Prostate gland (tissue), 2 donors: ENCODE measurements at regions not wholly inside any gene's neighbourhood (a gene's known extent, or its start where the extent isn't known, plus 50 kb on each side); places are given as distances from the start of the nearest gene placed in this dataset.
A peak's percentile ranks its signal among the peaks of the same experiment; 100 is the strongest.

ENCODE experiments used
- DNase-seq: peaks from one replicate; pipeline ENCODE4 v3.0.0-alpha.2; 2019; ENCODE audit warnings: low spot score
- H3K27ac ChIP-seq, 2 donors: fragments of 200-600 bp; sonication (generic); 2 replicates each; pipeline ENCODE4 v1.5.1; 2017 to 2019
- H3K27me3 ChIP-seq: fragments of 200-600 bp; sonication (generic); replicated peaks from 2 replicates; pipeline ENCODE4 v1.5.1; 2019; ENCODE audit not compliant: insufficient read depth
- H3K36me3 ChIP-seq, 2 donors: fragments of 200-600 bp; sonication (generic); 1 replicate in 1 of 2; 2 replicates in 1 of 2; pipeline versions ENCODE4 v1.5.1 to v1.8.1; 2017 to 2019
- H3K4me1 ChIP-seq: fragments of 200-600 bp; sonication (generic); replicated peaks from 2 replicates; pipeline ENCODE4 v1.5.1; 2019
- H3K4me3 ChIP-seq, 2 donors: fragments of 200-600 bp; sonication (generic); 2 replicates each; pipeline ENCODE4 v1.5.1; 2017 to 2019
- H3K9me3 ChIP-seq: fragments of 200-600 bp; sonication (generic); 2 replicates; pipeline ENCODE4 v1.5.1; 2017
- POLR2A ChIP-seq: fragments of 450-650 bp; IDR thresholded peaks from one replicate; pipeline ENCODE4 v1.6.1; 2016; ENCODE audit warnings: antibody characterized with exemption, mild to moderate bottlenecking
- POLR2AphosphoS5 ChIP-seq: sonication (generic); formaldehyde crosslinking; IDR thresholded peaks from one replicate; pipeline ENCODE4 v1.6.1; 2017; ENCODE audit warnings: antibody characterized with exemption
- WGBS: methylation state at CpG from one replicate; pipeline ENCODE4 v1.1.5; 2018; 5-methylcytosine and 5-hydroxymethylcytosine counted together
- intact Hi-C: fragments of 100-400 bp; cut with DNase I; formaldehyde crosslinking; loops from one replicate; pipeline ENCODE4 v1.14.2; 2022
- TF ChIP-seq, protein P1 (sequence below), 4 experiments: fragments of 200-600 bp in 2 of 4; fragments of 450-650 bp in 2 of 4; sonication (generic) in 2 of 4; IDR thresholded peaks; 1 replicate in 3 of 4; 2 replicates in 1 of 4; pipeline ENCODE4 v1.5.1; 2016 to 2019; ENCODE audit warnings: antibody characterized with exemption in 4 of 4, mild to moderate bottlenecking in 2 of 4, moderate library complexity in 2 of 4

GRCh38 chr13:29924482-29925350 is 74.3 kb upstream of the UBL3 start:
- Histone ChIP-seq H3K27me3 (no peaks in the 10 kb centered on the region), H3K4me1 (peaks cover 12% of the 10 kb centered on the region), H3K36me3 (no peaks in the 10 kb centered on the region), H3K9me3 (no peaks in the 10 kb centered on the region), H3K4me3 (no peak overlapping the region), H3K27ac (peak overlapping the region; percentile 75 to 76)
- TF ChIP-seq POLR2A (no peak), POLR2AphosphoS5 (no peak)
- TF ChIP-seq, protein P1, sequence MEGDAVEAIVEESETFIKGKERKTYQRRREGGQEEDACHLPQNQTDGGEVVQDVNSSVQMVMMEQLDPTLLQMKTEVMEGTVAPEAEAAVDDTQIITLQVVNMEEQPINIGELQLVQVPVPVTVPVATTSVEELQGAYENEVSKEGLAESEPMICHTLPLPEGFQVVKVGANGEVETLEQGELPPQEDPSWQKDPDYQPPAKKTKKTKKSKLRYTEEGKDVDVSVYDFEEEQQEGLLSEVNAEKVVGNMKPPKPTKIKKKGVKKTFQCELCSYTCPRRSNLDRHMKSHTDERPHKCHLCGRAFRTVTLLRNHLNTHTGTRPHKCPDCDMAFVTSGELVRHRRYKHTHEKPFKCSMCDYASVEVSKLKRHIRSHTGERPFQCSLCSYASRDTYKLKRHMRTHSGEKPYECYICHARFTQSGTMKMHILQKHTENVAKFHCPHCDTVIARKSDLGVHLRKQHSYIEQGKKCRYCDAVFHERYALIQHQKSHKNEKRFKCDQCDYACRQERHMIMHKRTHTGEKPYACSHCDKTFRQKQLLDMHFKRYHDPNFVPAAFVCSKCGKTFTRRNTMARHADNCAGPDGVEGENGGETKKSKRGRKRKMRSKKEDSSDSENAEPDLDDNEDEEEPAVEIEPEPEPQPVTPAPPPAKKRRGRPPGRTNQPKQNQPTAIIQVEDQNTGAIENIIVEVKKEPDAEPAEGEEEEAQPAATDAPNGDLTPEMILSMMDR (IDR thresholded peaks at IDR 0.05), result peak in 1 of 4 experiments; percentile 9
- no peak for DNase-seq
- 78% methylated on average over 12 of the region's 12 CpGs for WGBS
- intact Hi-C loops, result loop anchor here (5.0 to 10.0 kb wide), 2 partner anchors 72 to 190 kb away; partner anchors contain the start of gene UBL3

DNA sequence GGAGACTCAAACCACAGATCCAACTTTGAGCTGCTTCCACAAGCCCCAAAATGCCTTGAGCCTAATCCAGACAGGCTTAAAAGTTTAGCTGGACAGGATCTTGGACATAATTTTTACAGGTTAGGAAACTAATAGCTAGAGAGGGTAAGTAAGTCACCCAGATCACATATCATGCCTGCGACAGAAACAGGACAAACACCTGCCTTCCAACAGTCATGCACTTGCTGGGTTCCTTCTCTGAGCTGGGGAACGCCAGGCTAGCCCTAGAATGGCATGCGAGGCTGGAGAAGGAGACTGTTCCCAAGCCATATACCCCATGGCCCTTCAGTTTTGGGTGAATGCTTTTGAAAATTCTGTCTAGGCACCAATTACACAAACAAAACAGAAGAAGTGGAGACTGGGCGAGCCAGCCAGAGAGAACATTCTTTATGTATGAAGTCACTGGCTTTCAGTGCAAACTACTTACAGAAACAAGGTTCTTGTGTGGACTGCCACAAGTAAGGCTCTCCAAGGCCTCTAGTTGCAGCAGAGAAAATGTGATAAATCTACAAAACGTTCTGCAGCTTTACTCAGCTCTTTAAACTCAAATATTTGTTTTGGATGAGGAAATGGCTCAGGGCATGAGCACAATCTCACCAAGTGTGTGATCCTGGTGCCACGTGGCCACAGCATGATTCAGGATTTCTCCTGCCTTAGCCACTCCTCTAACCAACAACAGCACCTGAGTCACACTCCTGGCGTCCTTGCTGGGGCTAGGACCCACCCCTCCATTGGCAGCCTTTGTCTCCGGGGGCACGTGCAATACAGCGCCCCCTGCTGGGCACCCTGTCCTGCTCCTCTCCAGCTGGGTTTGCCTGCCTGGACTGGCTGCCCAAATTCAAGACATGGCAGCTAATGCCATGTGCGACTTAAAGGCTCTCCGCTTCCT is 73.4 kb upstream of the UBL3 start:
- WGBS, result 14% methylated on average over 12 of the region's 12 CpGs
- Histone ChIP-seq H3K9me3 (no peaks in the 10 kb centered on the region), H3K4me3 (no peak overlapping the region), H3K36me3 (no peaks in the 10 kb centered on the region), H3K4me1 (peaks cover 12% of the 10 kb centered on the region), H3K27ac (peak overlapping the region; percentile 75 to 76), H3K27me3 (no peaks in the 10 kb centered on the region)
- intact Hi-C loops, result loop anchor here (5.0 to 10.0 kb wide), 2 partner anchors 72 to 191 kb away; partner anchors contain the start of gene UBL3
- TF ChIP-seq POLR2AphosphoS5 (peak; percentile 97), POLR2A (peak; percentile 21)
- TF ChIP-seq, protein P1 (IDR thresholded peaks at IDR 0.05), result peak; percentile 70 to 92 (median 80)
- DNase-seq, result peak; percentile 92

GRCh38 chr13:29922896-29923295 is 72.5 kb upstream of the UBL3 start:
- no peak overlapping the region for H3K4me3 ChIP-seq
- no peaks in the 10 kb centered on the region for H3K36me3 ChIP-seq
- WGBS, result 90% methylated on average over 3 of the region's 3 CpGs
- intact Hi-C loops, result loop anchor here (5.0 to 10.0 kb wide), 2 partner anchors 71 to 192 kb away; partner anchors contain the start of gene UBL3
- peaks cover 12% of the 10 kb centered on the region for H3K4me1 ChIP-seq
- TF ChIP-seq, protein P1 (IDR thresholded peaks at IDR 0.05), result no peak
- TF ChIP-seq POLR2A (no peak), POLR2AphosphoS5 (no peak)
- H3K9me3 ChIP-seq, result no peaks in the 10 kb centered on the region
- no peak for DNase-seq
- peak overlapping the region; percentile 75 to 76 for H3K27ac ChIP-seq
- no peaks in the 10 kb centered on the region for H3K27me3 ChIP-seq

- Histone ChIP-seq H3K9me3 (no peaks in the 10 kb centered on the region), H3K4me3 (no peak overlapping the region), H3K27me3 (no peaks in the 10 kb centered on the region), H3K4me1 (peaks cover 12% of the 10 kb centered on the region), H3K36me3 (no peaks in the 10 kb centered on the region), H3K27ac (peak overlapping the region; percentile 75 to 76)
- TF ChIP-seq, protein P1 (IDR thresholded peaks at IDR 0.05), result no peak
- no peak for TF ChIP-seq POLR2AphosphoS5
- intact Hi-C loops, result loop anchor here (5.0 to 10.0 kb wide), 2 partner anchors 70 to 192 kb away; partner anchors contain the start of gene UBL3
- 86% methylated on average over 7 of the region's 7 CpGs for WGBS
- no peak for DNase-seq
Measured at GRCh38 chr13:29922281-29922821, 71.9 kb upstream of the UBL3 start.
